ENCODE measurements at regions not wholly inside any gene's neighbourhood (a gene's known extent, or its start where the extent isn't known, plus 50 kb on each side); places are given as distances from the start of the nearest gene placed in this dataset.

DNA sequence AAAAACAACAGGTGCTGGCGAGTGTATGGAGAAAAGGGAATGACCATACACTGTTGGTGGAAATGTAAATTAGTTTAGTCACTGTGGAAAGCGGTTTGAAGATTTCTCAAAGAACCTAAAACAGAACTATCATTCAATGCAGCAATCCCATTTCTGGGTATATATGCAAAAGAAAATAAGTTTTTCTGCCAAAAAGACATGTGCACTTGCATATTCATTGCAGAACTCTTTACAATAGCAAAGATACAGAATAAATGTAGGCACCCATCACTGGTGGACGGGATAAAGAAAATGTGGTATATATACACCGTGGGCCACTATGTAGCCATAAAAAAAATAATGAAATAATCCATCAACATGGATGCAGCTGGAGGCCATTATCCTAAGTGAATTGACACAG lies 105.1 kb upstream of the FSTL5 start:
- Histone ChIP-seq H3K4me2 (ENCODE audit: low read length) (no peak overlapping the region), H3K27me3 (ENCODE audit: low read length) (no peaks in the 10 kb centered on the region), H3K27ac (ENCODE audit: low read length) (no peak overlapping the region), H3K36me3 (ENCODE audit: low read depth, low read length) (no peaks in the 10 kb centered on the region), H4K20me1 (ENCODE audit: low read length) (no peaks in the 10 kb centered on the region), H3K9ac (ENCODE audit: low read length) (no peak overlapping the region), H3K9me3 (ENCODE audit: low read length) (no peaks in the 10 kb centered on the region), H3K79me2 (ENCODE audit: low read length) (no peaks in the 10 kb centered on the region), H2AFZ (ENCODE audit: low read length) (no peak overlapping the region), H3K4me3 (ENCODE audit: low read length) (no peak overlapping the region), H3F3A (ENCODE audit: low read length, unreplicated experiment) (no peaks in the 10 kb centered on the region), H3K4me1 (ENCODE audit: insufficient read depth, low read length) (no peaks in the 10 kb centered on the region), H3K9me2 (replicated peaks; ENCODE audit: low read length) (no peaks in the 10 kb centered on the region)
- ChIA-PET POLR2A (ENCODE audit: unreplicated experiment) (no interaction called here), CTCF (no interaction called here)
- intact Hi-C loops (cut with micrococcal nuclease): no loop called here
- DNase-seq (no peak), ATAC-seq (no peak)
- TF ChIP-seq, protein P1, sequence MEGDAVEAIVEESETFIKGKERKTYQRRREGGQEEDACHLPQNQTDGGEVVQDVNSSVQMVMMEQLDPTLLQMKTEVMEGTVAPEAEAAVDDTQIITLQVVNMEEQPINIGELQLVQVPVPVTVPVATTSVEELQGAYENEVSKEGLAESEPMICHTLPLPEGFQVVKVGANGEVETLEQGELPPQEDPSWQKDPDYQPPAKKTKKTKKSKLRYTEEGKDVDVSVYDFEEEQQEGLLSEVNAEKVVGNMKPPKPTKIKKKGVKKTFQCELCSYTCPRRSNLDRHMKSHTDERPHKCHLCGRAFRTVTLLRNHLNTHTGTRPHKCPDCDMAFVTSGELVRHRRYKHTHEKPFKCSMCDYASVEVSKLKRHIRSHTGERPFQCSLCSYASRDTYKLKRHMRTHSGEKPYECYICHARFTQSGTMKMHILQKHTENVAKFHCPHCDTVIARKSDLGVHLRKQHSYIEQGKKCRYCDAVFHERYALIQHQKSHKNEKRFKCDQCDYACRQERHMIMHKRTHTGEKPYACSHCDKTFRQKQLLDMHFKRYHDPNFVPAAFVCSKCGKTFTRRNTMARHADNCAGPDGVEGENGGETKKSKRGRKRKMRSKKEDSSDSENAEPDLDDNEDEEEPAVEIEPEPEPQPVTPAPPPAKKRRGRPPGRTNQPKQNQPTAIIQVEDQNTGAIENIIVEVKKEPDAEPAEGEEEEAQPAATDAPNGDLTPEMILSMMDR (conservative IDR thresholded peaks at IDR 0.05; ENCODE audit: low read depth, low read length): no peak
- no peak for TF ChIP-seq EZH2 (IDR thresholded peaks at IDR 0.05; ENCODE audit: low read length, unreplicated experiment)
- TF ChIP-seq EZH2phosphoT487 (IDR thresholded peaks at IDR 0.05; ENCODE audit: borderline replicate concordance, low read length): no peak
- no TSS peak for BruUV-seq (replicated peaks)

DNA sequence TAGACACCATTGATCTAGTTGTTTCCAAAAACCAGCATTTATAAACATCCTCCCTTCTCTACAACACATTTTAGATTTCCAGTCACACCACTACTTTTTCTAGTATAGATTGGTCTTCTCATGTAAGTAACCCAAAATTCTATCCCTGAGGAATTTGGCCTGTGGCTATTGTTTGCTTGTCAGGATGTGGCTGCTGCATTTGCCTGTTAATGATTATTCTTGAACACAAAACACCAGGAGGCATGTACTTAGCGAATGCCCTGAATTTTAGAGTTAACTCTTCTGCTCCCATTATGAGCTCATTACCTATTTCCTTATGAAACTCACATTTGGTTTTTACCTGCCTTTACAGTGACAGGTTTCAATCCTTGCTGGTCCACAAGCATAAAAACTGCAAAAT lies 102.0 kb upstream of the FSTL5 start:
- ChIA-PET POLR2A (ENCODE audit: unreplicated experiment) (no interaction called here), CTCF (no interaction called here)
- ATAC-seq: no peak
- BruUV-seq (replicated peaks): no TSS peak
- no peaks in the 10 kb centered on the region for H3K27me3 ChIP-seq (ENCODE audit: low read length)
- no peak overlapping the region for H3K4me2 ChIP-seq (ENCODE audit: low read length)
- H3F3A ChIP-seq (ENCODE audit: low read length, unreplicated experiment): no peaks in the 10 kb centered on the region
- no peak overlapping the region for H3K9ac ChIP-seq (ENCODE audit: low read length)
- no peak overlapping the region for H3K27ac ChIP-seq (ENCODE audit: low read length)
- no peaks in the 10 kb centered on the region for H3K79me2 ChIP-seq (ENCODE audit: low read length)
- no peak for DNase-seq
- no peaks in the 10 kb centered on the region for H3K9me3 ChIP-seq (ENCODE audit: low read length)
- H3K4me1 ChIP-seq (ENCODE audit: insufficient read depth, low read length): no peaks in the 10 kb centered on the region
- no peaks in the 10 kb centered on the region for H3K9me2 ChIP-seq (replicated peaks; ENCODE audit: low read length)
- intact Hi-C loops (cut with micrococcal nuclease): no loop called here
- TF ChIP-seq EZH2 (IDR thresholded peaks at IDR 0.05; ENCODE audit: low read length, unreplicated experiment): no peak
- TF ChIP-seq EZH2phosphoT487 (IDR thresholded peaks at IDR 0.05; ENCODE audit: borderline replicate concordance, low read length): no peak
- TF ChIP-seq, protein P1 (conservative IDR thresholded peaks at IDR 0.05; ENCODE audit: low read depth, low read length): no peak
- no peaks in the 10 kb centered on the region for H3K36me3 ChIP-seq (ENCODE audit: low read depth, low read length)
- no peak overlapping the region for H2AFZ ChIP-seq (ENCODE audit: low read length)
- no peaks in the 10 kb centered on the region for H4K20me1 ChIP-seq (ENCODE audit: low read length)
- no peak overlapping the region for H3K4me3 ChIP-seq (ENCODE audit: low read length)

DNA sequence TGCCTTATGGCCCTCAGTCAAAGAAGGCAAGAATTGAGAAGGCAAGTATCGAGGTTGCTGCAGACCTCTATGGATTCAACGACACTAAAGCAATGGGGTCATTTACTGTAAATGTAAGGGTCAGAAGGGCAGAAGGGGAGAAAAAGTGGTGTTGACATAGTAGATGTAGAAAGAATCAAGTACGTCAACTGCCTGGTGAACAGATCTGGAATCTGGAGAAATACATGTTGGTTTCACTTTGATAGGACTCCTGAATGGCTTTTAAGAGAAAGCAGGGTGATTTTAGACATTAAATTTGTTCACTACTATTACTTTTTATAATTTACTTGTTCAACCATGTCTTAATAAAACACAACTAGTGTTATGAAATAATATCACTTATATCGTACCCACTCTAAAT lies 81.3 kb upstream of the FSTL5 start:
- ATAC-seq: no peak
- no TSS peak for BruUV-seq (replicated peaks)
- Histone ChIP-seq H3K9ac (ENCODE audit: low read length) (no peak overlapping the region), H3K9me2 (replicated peaks; ENCODE audit: low read length) (no peaks in the 10 kb centered on the region), H3F3A (ENCODE audit: low read length, unreplicated experiment) (no peaks in the 10 kb centered on the region), H3K27me3 (ENCODE audit: low read length) (no peaks in the 10 kb centered on the region), H3K36me3 (ENCODE audit: low read depth, low read length) (no peaks in the 10 kb centered on the region), H3K9me3 (ENCODE audit: low read length) (no peaks in the 10 kb centered on the region), H3K4me2 (ENCODE audit: low read length) (no peak overlapping the region), H3K4me3 (ENCODE audit: low read length) (no peak overlapping the region), H3K27ac (ENCODE audit: low read length) (no peak overlapping the region), H4K20me1 (ENCODE audit: low read length) (no peaks in the 10 kb centered on the region), H3K79me2 (ENCODE audit: low read length) (no peaks in the 10 kb centered on the region), H2AFZ (ENCODE audit: low read length) (peak overlapping the region; percentile 16; the same call in 1 of the 2 replicates), H3K4me1 (ENCODE audit: insufficient read depth, low read length) (no peaks in the 10 kb centered on the region)
- no peak for DNase-seq
- POLR2A ChIA-PET (ENCODE audit: unreplicated experiment): no interaction called here
- CTCF ChIA-PET: no interaction called here
- intact Hi-C loops (cut with micrococcal nuclease): no loop called here
- TF ChIP-seq EZH2phosphoT487 (IDR thresholded peaks at IDR 0.05; ENCODE audit: borderline replicate concordance, low read length) (no peak), EZH2 (IDR thresholded peaks at IDR 0.05; ENCODE audit: low read length, unreplicated experiment) (no peak)
- TF ChIP-seq, protein P1 (conservative IDR thresholded peaks at IDR 0.05; ENCODE audit: low read depth, low read length): no peak

Measured in PC-3 (cell line).